Thoracic aorta (tissue), 2 donors: ENCODE measurements at regions not wholly inside any gene's neighbourhood (a gene's known extent, or its start where the extent isn't known, plus 50 kb on each side); places are given as distances from the start of the nearest gene placed in this dataset.

Experiments
- ATAC-seq: fragments of 150-250 bp; one replicate; pipeline ENCODE4 v1.8.0; 2017; ENCODE audit warnings: low read depth; ENCODE audit not compliant: insufficient number of reproducible peaks, low FRiP score
- DNase-seq: peaks from one replicate; pipeline ENCODE4 v3.0.0-alpha.2; 2020; ENCODE audit warnings: low spot score
- H3K27ac ChIP-seq, 2 donors: fragments of 200-600 bp; sonication (generic); 1 replicate in 1 of 2; 2 replicates in 1 of 2; pipeline ENCODE4 v1.5.1; 2016; ENCODE audit warnings: mild to moderate bottlenecking in 2 of 2, moderate library complexity in 2 of 2
- H3K27me3 ChIP-seq: fragments of 200-600 bp; sonication (generic); replicated peaks from 2 replicates; pipeline ENCODE4 v1.6.0; 2016; ENCODE audit warnings: mild to moderate bottlenecking; ENCODE audit not compliant: insufficient read depth
- H3K36me3 ChIP-seq: fragments of 200-600 bp; sonication (generic); one replicate; pipeline ENCODE4 v1.5.1; 2016
- H3K4me1 ChIP-seq, 2 donors: fragments of 200-600 bp; sonication (generic); 1 replicate in 1 of 2; 2 replicates in 1 of 2; pipeline versions ENCODE4 v1.5.1 to v1.6.0; 2016; ENCODE audit warnings: low read depth in 2 of 2, mild to moderate bottlenecking in 1 of 2; ENCODE audit not compliant: control insufficient read depth in 1 of 2
- H3K4me3 ChIP-seq: fragments of 200-600 bp; sonication (generic); 2 replicates; pipeline ENCODE4 v1.5.1; 2016; ENCODE audit warnings: mild to moderate bottlenecking
- H3K9me3 ChIP-seq: fragments of 200-600 bp; sonication (generic); 2 replicates; pipeline ENCODE4 v1.5.1; 2016
- CTCF ChIP-seq: fragments of 200-600 bp; sonication (generic); IDR thresholded peaks from one replicate; pipeline ENCODE4 v1.5.1; 2019; ENCODE audit warnings: antibody characterized with exemption

- no peaks in the 10 kb centered on the region for H3K9me3 ChIP-seq
- H3K36me3 ChIP-seq: no peaks in the 10 kb centered on the region
- H3K4me3 ChIP-seq: no peak overlapping the region
- no peaks in the 10 kb centered on the region for H3K27me3 ChIP-seq
- ATAC-seq (no peak), DNase-seq (no peak)
- no peak for TF ChIP-seq CTCF
- peaks cover 0 to 9% of the 10 kb centered on the region in 2 donors for H3K4me1 ChIP-seq
- no peak overlapping the region for H3K27ac ChIP-seq
These were observed 612.6 kb upstream of the CDH2 start for GRCh38 chr18:28789502-28789901.

DNA sequence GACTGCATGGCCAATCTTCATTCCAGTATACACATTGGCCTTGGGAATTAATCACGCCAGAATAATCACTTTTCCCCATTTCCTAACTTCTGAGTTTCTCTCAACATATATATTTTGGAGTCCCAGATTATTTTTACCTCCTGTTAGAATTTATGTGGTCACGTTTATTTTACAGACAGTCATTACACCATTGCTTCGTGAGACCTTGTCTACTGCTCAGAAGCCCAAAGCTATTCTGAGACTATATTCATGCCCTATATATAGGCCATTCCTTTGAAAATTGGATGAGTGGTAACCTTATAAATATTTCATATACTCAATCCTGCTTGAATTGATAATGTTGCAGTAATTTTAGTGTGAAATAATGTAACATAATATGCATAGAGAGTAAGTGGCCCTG, 610.0 kb upstream of the CDH2 start:
- no peak overlapping the region for H3K4me3 ChIP-seq
- H3K4me1 ChIP-seq: peaks cover 0 to 9% of the 10 kb centered on the region in 2 donors
- H3K36me3 ChIP-seq: no peaks in the 10 kb centered on the region
- H3K9me3 ChIP-seq: no peaks in the 10 kb centered on the region
- ATAC-seq: no peak
- no peak for DNase-seq
- H3K27ac ChIP-seq: no peak overlapping the region
- H3K27me3 ChIP-seq: no peaks in the 10 kb centered on the region
- TF ChIP-seq CTCF: no peak

DNA sequence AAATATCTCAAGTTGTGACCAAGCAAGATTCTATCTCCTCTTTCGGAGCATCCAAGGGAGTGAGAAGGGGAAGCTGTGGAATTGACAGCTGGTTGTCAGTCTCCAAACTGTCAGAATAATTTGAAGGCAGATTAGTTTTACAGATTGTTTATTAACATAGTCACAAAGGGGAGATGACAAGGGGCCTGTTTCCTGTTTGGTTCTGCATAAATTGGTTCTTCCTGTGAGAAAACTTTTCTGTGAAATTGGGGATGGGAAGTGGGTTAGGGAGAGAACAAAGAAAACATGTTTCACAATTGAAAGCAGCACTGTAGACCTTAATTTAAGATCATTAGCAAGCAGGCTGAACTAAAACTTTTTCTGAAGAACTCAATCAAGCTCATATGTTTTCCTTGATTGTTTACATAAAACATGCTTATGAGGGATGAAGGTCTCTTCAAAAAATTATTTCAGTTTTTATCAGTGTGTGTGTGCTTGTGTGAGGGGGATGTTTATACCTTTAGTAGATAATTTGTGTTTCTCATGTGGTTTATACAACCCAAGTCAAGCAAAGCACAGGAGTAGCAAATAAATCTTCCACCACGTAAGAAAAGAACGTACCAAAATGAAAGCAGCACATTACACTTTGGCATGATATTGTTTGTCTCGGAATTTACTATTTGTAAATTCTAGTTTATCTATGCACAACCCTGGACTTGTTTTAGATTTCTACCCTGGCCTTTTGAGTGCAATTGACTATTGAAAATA, 604.9 kb upstream of the CDH2 start:
- DNase-seq: no peak
- Histone ChIP-seq H3K36me3 (no peaks in the 10 kb centered on the region), H3K27ac (no peak overlapping the region), H3K9me3 (no peaks in the 10 kb centered on the region), H3K27me3 (no peaks in the 10 kb centered on the region), H3K4me1 (no peaks in the 10 kb centered on the region), H3K4me3 (no peak overlapping the region)
- TF ChIP-seq CTCF: no peak
- ATAC-seq: no peak

DNA sequence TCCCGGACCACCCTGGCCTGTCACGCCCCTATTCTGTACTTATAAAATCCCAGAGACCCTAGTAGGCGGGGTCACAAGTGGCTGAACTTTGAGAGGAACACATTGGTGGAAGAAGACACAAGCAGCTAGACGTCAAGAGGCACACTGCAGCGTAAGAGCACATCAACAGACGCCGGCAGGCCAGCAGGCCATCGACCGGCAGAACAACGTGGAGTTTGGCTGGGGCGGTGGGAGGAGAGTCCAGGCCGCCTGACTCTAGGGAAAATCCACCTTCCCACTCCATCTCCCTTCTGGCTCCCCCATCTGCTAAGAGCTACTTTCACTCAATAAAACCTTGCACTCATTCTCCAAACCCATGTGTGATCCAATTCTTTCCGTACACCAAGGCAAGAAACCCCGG, 601.8 kb upstream of the CDH2 start:
- no peak for ATAC-seq
- TF ChIP-seq CTCF: no peak
- Histone ChIP-seq H3K27ac (no peak overlapping the region), H3K4me3 (no peak overlapping the region), H3K27me3 (no peaks in the 10 kb centered on the region), H3K36me3 (no peaks in the 10 kb centered on the region), H3K4me1 (no peaks in the 10 kb centered on the region), H3K9me3 (no peaks in the 10 kb centered on the region)
- no peak for DNase-seq

DNA sequence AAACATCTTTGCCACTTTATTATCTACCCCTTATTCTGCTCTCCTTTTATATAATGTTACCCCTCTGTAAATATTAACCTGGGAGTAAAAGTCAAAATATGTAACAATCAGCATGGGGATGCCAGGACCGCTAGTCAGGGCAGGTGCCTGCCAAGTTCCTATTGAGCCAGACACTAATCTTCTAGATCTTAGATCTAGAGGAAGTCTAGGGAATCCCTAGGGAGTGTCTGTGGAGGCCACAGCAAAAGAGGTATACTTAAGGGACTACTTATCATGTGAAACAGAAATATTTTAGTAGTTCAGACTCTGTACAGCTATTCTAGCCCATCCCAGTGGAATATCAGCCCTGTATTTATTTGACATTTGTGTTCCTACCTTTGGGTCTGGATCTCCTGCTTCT, 600.8 kb upstream of the CDH2 start:
- Histone ChIP-seq H3K9me3 (no peaks in the 10 kb centered on the region), H3K4me3 (no peak overlapping the region), H3K27ac (no peak overlapping the region), H3K4me1 (no peaks in the 10 kb centered on the region), H3K27me3 (no peaks in the 10 kb centered on the region), H3K36me3 (no peaks in the 10 kb centered on the region)
- ATAC-seq (no peak), DNase-seq (no peak)
- no peak for TF ChIP-seq CTCF
